Heart right ventricle (tissue), 16 donors: ENCODE measurements at regions not wholly inside any gene's neighbourhood (a gene's known extent, or its start where the extent isn't known, plus 50 kb on each side); places are given as distances from the start of the nearest gene placed in this dataset.

ENCODE experiments used
- ATAC-seq, 8 donors: fragments of 200-7000 bp; cut with Tn5 transposase; one replicate each; pipeline ENCODE4 v1.9.1; 2020; ENCODE audit warnings: mild to moderate bottlenecking in 8 of 8, moderate library complexity in 8 of 8, moderate number of reproducible peaks in 1 of 8
- DNase-seq, 2 donors: peaks; one replicate each; pipeline ENCODE4 v3.0.0-alpha.2; 2020
- H3K27ac ChIP-seq, 10 donors: fragments of 200-600 bp; sonication (generic) in 2 of 10; one replicate each; pipeline versions ENCODE4 v1.5.0 to v1.8.0; 2020 to 2022; ENCODE audit warnings: mild to moderate bottlenecking in 3 of 10
- H3K27me3 ChIP-seq, 7 donors: fragments of 200-600 bp; one replicate each; pipeline ENCODE4 v1.8.0; 2021 to 2022; ENCODE audit warnings: mild to moderate bottlenecking in 2 of 7
- H3K36me3 ChIP-seq, 9 donors: fragments of 200-600 bp; sonication (generic) in 1 of 9; one replicate each; pipeline versions ENCODE4 v1.5.0 to v1.8.0; 2020 to 2022; ENCODE audit warnings: mild to moderate bottlenecking in 2 of 9
- H3K4me1 ChIP-seq, 9 donors: fragments of 200-600 bp; sonication (generic) in 1 of 9; one replicate each; pipeline versions ENCODE4 v1.5.0 to v1.8.0; 2020 to 2022; ENCODE audit warnings: mild to moderate bottlenecking in 4 of 9
- H3K4me3 ChIP-seq, 10 donors: fragments of 200-600 bp; sonication (generic) in 2 of 10; one replicate each; pipeline versions ENCODE4 v1.5.0 to v1.8.0; 2020 to 2022; ENCODE audit warnings: mild to moderate bottlenecking in 7 of 10, moderate library complexity in 2 of 10
- H3K9me3 ChIP-seq, 11 donors: fragments of 200-600 bp in 10 of 11; sonication (generic) in 2 of 11; one replicate each; pipeline versions ENCODE4 v1.5.0 to v1.8.0; 2013 to 2022; ENCODE audit warnings: mild to moderate bottlenecking in 2 of 11, control low read depth in 1 of 11, moderate library complexity in 1 of 11
- WGBS, 2 donors: extraction: QIAGEN DNeasy Blood & Tissue Kit; methylation state at CpG; one replicate each; pipeline ENCODE4 v1.1.7; 2013; ENCODE audit warnings: inconsistent platforms in 1 of 2; 5-methylcytosine and 5-hydroxymethylcytosine counted together
- intact Hi-C, 10 donors: fragments of 100-400 bp; cut with DNase I; formaldehyde crosslinking; loops; one replicate each; pipeline versions ENCODE4 v1.11.1 to v1.14.2; 2022
- TF ChIP-seq, protein P1 (sequence below), 9 donors: fragments of 200-600 bp; sonication (generic) in 2 of 9; IDR thresholded peaks; one replicate each; pipeline versions ENCODE4 v1.5.0 to v1.8.0; 2021 to 2022; ENCODE audit warnings: antibody characterized with exemption in 9 of 9, mild to moderate bottlenecking in 5 of 9, moderate library complexity in 1 of 9
- donor health status: Arrhythmogenic right ventricular cardiomyopathy.
- donor health status: ischemic (EF 13 %, LVEDD 7.1; RV severe dilation, severe dysfunction).
- donor health status: healthy with polysubstance abuse.
- donor health status: DM: no; HTN: yes; CAD: no.
- donor health status: DM: no; HTN: no; CAD: no.
- donor health status: ischemic (EF 25% LVEDD 6.9; RV normal size, moderate dysfunction).
- donor health status: ischemic (EF 25% LVEDD 5.7; RV mildly dilated, moderate dysfunction).
- donor health status: healthy.
- donor health status: DM: yes; HTN: yes; CAD: no.
- donor health status: Ischemic cardiomyopathy.
- donor health status: ischemic (EF 35%, LVEDD 5.7; RV mildly dilated, moderate dysfunction).
- donor health status: nonischemic (EF 11% LVEDD 7.7; RV severe dilation, severe dysfunction).
- donor health status: DM: yes; HTN: yes; CAD: no.
- donor health status: PGD.
- donor health status: ischemic (EF 29% LVEDD 5.4; RV normal size, mild dysfunction).
- donor health status: nonischemic (EF 23%, LVEDD 6.1; RV moderate dilation, normal function).

DNA sequence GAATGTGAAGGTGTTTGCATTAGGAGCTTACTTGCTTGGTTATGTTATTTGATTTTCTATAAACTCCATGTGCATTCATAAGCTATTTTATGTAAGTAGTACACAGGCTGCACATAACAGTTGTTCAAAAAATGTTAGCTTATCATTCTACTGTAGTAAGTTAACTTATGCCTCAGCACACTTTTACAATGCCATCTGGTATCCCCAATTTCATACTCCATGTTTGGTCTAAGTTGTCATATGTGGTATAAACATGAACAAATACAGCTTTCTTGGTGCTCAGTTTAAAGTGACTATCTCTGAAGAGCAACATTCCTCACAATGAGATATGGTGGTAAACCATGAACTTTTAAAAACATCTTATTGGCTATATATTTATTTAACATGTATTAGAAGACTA lies 104.3 kb upstream of the LEF1 start:
- DNase-seq (no peak), ATAC-seq (no peak)
- intact Hi-C loops = no loop called here
- no peak overlapping the region for H3K4me3 ChIP-seq
- H3K9me3 ChIP-seq = no peaks in the 10 kb centered on the region
- H3K27me3 ChIP-seq = no peaks in the 10 kb centered on the region
- H3K4me1 ChIP-seq = no peaks in the 10 kb centered on the region
- H3K27ac ChIP-seq = no peak overlapping the region
- H3K36me3 ChIP-seq = no peaks in the 10 kb centered on the region
- TF ChIP-seq, protein P1, sequence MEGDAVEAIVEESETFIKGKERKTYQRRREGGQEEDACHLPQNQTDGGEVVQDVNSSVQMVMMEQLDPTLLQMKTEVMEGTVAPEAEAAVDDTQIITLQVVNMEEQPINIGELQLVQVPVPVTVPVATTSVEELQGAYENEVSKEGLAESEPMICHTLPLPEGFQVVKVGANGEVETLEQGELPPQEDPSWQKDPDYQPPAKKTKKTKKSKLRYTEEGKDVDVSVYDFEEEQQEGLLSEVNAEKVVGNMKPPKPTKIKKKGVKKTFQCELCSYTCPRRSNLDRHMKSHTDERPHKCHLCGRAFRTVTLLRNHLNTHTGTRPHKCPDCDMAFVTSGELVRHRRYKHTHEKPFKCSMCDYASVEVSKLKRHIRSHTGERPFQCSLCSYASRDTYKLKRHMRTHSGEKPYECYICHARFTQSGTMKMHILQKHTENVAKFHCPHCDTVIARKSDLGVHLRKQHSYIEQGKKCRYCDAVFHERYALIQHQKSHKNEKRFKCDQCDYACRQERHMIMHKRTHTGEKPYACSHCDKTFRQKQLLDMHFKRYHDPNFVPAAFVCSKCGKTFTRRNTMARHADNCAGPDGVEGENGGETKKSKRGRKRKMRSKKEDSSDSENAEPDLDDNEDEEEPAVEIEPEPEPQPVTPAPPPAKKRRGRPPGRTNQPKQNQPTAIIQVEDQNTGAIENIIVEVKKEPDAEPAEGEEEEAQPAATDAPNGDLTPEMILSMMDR (IDR thresholded peaks at IDR 0.05) = no peak

GRCh38 chr4:108272561-108272960 lies 103.8 kb upstream of the LEF1 start:
- TF ChIP-seq, protein P1 (IDR thresholded peaks at IDR 0.05) = no peak

GRCh38 chr4:108272046-108272445 lies 103.3 kb upstream of the LEF1 start:
- 90 to 93% methylated on average over 3 of the region's 3 CpGs for WGBS, 2 donors
- H3K27me3 ChIP-seq = no peaks in the 10 kb centered on the region
- H3K4me1 ChIP-seq = no peaks in the 10 kb centered on the region
- no peaks in the 10 kb centered on the region for H3K36me3 ChIP-seq
- DNase-seq (no peak), ATAC-seq (no peak)
- intact Hi-C loops = no loop called here
- TF ChIP-seq, protein P1 (IDR thresholded peaks at IDR 0.05) = no peak
- H3K9me3 ChIP-seq = no peaks in the 10 kb centered on the region
- no peak overlapping the region for H3K27ac ChIP-seq
- no peak overlapping the region for H3K4me3 ChIP-seq

More at GRCh38 chr4:108272561-108272960, 103.8 kb upstream of the LEF1 start:
- Histone ChIP-seq H3K9me3 (no peaks in the 10 kb centered on the region), H3K4me3 (no peak overlapping the region), H3K4me1 (no peaks in the 10 kb centered on the region), H3K27ac (no peak overlapping the region), H3K27me3 (no peaks in the 10 kb centered on the region), H3K36me3 (no peaks in the 10 kb centered on the region)
- no peak for ATAC-seq
- DNase-seq = no peak
- intact Hi-C loops = no loop called here
- WGBS, 2 donors = 87 to 88% methylated on average over 2 of the region's 2 CpGs

GRCh38 chr4:108270466-108271450 lies 102.0 kb upstream of the LEF1 start:
- Histone ChIP-seq H3K27me3 (no peaks in the 10 kb centered on the region), H3K36me3 (no peaks in the 10 kb centered on the region), H3K4me3 (no peak overlapping the region), H3K4me1 (no peaks in the 10 kb centered on the region), H3K27ac (no peak overlapping the region), H3K9me3 (peaks cover 0 to 5% (median 0%) of the 10 kb centered on the region in 11 donors)
- WGBS, 2 donors = 82 to 89% methylated on average over 6 of the region's 6 CpGs
- DNase-seq (no peak), ATAC-seq (no peak)
- TF ChIP-seq, protein P1 (IDR thresholded peaks at IDR 0.05) = no peak
- intact Hi-C loops = no loop called here
